GM23338 (cell line): ENCODE measurements at regions not wholly inside any gene's neighbourhood (a gene's known extent, or its start where the extent isn't known, plus 50 kb on each side); places are given as distances from the start of the nearest gene placed in this dataset.

Source experiments
- ATAC-seq: fragments of 200-7000 bp; cut with Tn5 transposase; 3 replicates; pipeline ENCODE4 v1.9.1; 2020
- DNase-seq: peaks from one replicate; pipeline ENCODE4 v3.0.0-alpha.2; 2015; ENCODE audit warnings: low spot score
- H2AFZ ChIP-seq: fragments of 200-600 bp; sonication (generic); 2 replicates; pipeline ENCODE4 v1.8.0; 2016; ENCODE audit warnings: antibody characterized with exemption, mild to moderate bottlenecking, moderate library complexity
- H3F3A ChIP-seq: fragments of 200-600 bp; sonication (generic); replicated peaks from 2 replicates; pipeline ENCODE4 v1.8.0; 2017; ENCODE audit warnings: antibody characterized with exemption, mixed run types, low read depth
- H3K27ac ChIP-seq: fragments of 200-600 bp; sonication (generic); 2 replicates; pipeline ENCODE4 v1.6.1; 2016; ENCODE audit warnings: low read depth
- H3K27me3 ChIP-seq: fragments of 200-600 bp; sonication (generic); 2 replicates; pipeline ENCODE4 v1.8.0; 2016; ENCODE audit warnings: mild to moderate bottlenecking, mixed run types, moderate library complexity; ENCODE audit not compliant: insufficient read depth
- H3K36me3 ChIP-seq: fragments of 200-600 bp; sonication (generic); 2 replicates; pipeline ENCODE4 v1.8.0; 2016; ENCODE audit warnings: mild to moderate bottlenecking; ENCODE audit not compliant: insufficient read depth
- H3K4me1 ChIP-seq: fragments of 200-600 bp; sonication (generic); 2 replicates; pipeline ENCODE4 v1.8.0; 2016; ENCODE audit warnings: mild to moderate bottlenecking, moderate library complexity; ENCODE audit not compliant: insufficient read depth
- H3K4me2 ChIP-seq: fragments of 200-600 bp; sonication (generic); 2 replicates; pipeline ENCODE4 v1.7.1; 2017; ENCODE audit warnings: mixed run types
- H3K4me3 ChIP-seq: fragments of 200-600 bp; sonication (generic); 2 replicates; pipeline ENCODE4 v1.6.1; 2016; ENCODE audit warnings: mixed run types
- H3K79me2 ChIP-seq: fragments of 200-600 bp; sonication (generic); replicated peaks from 2 replicates; pipeline ENCODE4 v1.8.0; 2017; ENCODE audit warnings: mild to moderate bottlenecking; ENCODE audit not compliant: insufficient read depth
- H3K9me2 ChIP-seq: fragments of 200-600 bp; sonication (generic); 2 replicates; pipeline ENCODE4 v1.8.0; 2017; ENCODE audit not compliant: insufficient read depth
- H4K20me1 ChIP-seq: fragments of 200-600 bp; sonication (generic); replicated peaks from 2 replicates; pipeline ENCODE4 v1.8.0; 2017; ENCODE audit warnings: mild to moderate bottlenecking; ENCODE audit not compliant: insufficient read depth
- H3K27ac Mint-ChIP-seq: 2 replicates; pipeline ENCODE4 v1.8.0; 2020; ENCODE audit warnings: inconsistent platforms, mild to moderate bottlenecking, moderate library complexity, mixed read lengths
- H3K27me3 Mint-ChIP-seq: 3 replicates; pipeline ENCODE4 v1.8.0; 2022; ENCODE audit warnings: low read depth, mild to moderate bottlenecking, moderate library complexity, mixed read lengths, inconsistent platforms; ENCODE audit not compliant: insufficient read depth, poor library complexity
- H3K36me3 Mint-ChIP-seq: 3 replicates; pipeline ENCODE4 v1.8.0; 2021; ENCODE audit warnings: low read depth, mild to moderate bottlenecking, inconsistent platforms, moderate library complexity, mixed read lengths
- H3K4me1 Mint-ChIP-seq: 3 replicates; pipeline ENCODE4 v1.8.0; 2020; ENCODE audit warnings: mild to moderate bottlenecking, inconsistent platforms, mixed read lengths
- H3K4me3 Mint-ChIP-seq: 3 replicates; pipeline ENCODE4 v1.8.0; 2021; ENCODE audit warnings: moderate library complexity, mild to moderate bottlenecking, inconsistent platforms, mixed read lengths
- H3K9me3 Mint-ChIP-seq: 3 replicates; pipeline ENCODE4 v1.8.0; 2020; ENCODE audit warnings: moderate library complexity, mild to moderate bottlenecking, inconsistent platforms, mixed read lengths
- CREB1 ChIP-seq: fragments of 250-450 bp; sonication (Bioruptor Pico); IDR thresholded peaks from 2 replicates; pipeline ENCODE4 v1.5.0; 2020; ENCODE audit warnings: low read depth, mild to moderate bottlenecking, moderate library complexity
- ETS1 ChIP-seq: IDR thresholded peaks from 2 replicates; pipeline ENCODE4 v1.6.1; 2016; ENCODE audit warnings: antibody characterized with exemption
- EZH2 ChIP-seq: fragments of 200-600 bp; sonication (generic); IDR thresholded peaks from one replicate; pipeline ENCODE4 v1.8.0; 2017; ENCODE audit warnings: antibody characterized with exemption, mild to moderate bottlenecking, low read depth; ENCODE audit not compliant: unreplicated experiment
- EZH2phosphoT487 ChIP-seq: fragments of 200-600 bp; sonication (generic); IDR thresholded peaks from one replicate; pipeline ENCODE4 v1.8.1; 2018; ENCODE audit warnings: antibody characterized with exemption; ENCODE audit not compliant: unreplicated experiment
- JUNB ChIP-seq: IDR thresholded peaks from one replicate; pipeline ENCODE4 v1.6.1; 2016; ENCODE audit warnings: antibody characterized with exemption; ENCODE audit not compliant: unreplicated experiment
- NANOG ChIP-seq: IDR thresholded peaks from 2 replicates; pipeline ENCODE4 v1.6.1; 2016; ENCODE audit warnings: antibody characterized with exemption, borderline replicate concordance
- POLR2AphosphoS5 ChIP-seq: IDR thresholded peaks from 2 replicates; pipeline ENCODE4 v1.6.1; 2016; ENCODE audit warnings: antibody characterized with exemption, low read depth
- REST ChIP-seq: IDR thresholded peaks from one replicate; pipeline ENCODE4 v1.6.1; 2018; ENCODE audit warnings: antibody characterized with exemption; ENCODE audit not compliant: unreplicated experiment
- ZNF114 ChIP-seq: fragments of 250-450 bp; sonication (Bioruptor Pico); IDR thresholded peaks from 2 replicates; pipeline ENCODE4 v1.5.0; 2020; ENCODE audit warnings: mild to moderate bottlenecking, moderate library complexity

DNA sequence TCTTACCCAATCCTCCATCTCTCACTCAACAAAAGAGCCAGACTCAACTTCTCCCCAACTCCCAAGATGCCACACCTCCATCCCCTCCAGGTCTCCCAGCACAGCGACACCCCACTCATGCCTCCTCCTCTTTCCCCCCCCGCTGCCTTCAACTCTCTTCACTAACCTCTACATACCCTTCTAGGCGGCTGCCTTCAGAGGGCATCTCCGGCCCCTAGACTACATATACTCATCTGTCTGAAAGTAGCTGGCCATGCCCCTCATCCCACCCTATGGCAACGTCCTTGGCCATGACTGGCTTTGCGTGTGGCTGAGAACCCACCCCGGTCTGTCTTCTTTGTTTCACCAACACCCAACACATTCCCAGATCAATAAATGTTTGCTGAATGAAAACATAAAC lies 81.7 kb upstream of the TMEM45B start:
- TF ChIP-seq NANOG (no peak), EZH2 (no peak)
- no peaks in the 10 kb centered on the region; the same call in 1 of the 2 replicates for H3K4me1 ChIP-seq
- H3K27ac ChIP-seq, result no peak overlapping the region
- DNase-seq, result no peak
- no peak overlapping the region for H3K4me3 Mint-ChIP-seq
- no peaks in the 10 kb centered on the region for H3K9me2 ChIP-seq
- H3K36me3 ChIP-seq, result no peaks in the 10 kb centered on the region
- no peak overlapping the region for H3K27ac Mint-ChIP-seq
- no peaks in the 10 kb centered on the region for H3K27me3 ChIP-seq
- no peaks in the 10 kb centered on the region for H4K20me1 ChIP-seq
- H3F3A ChIP-seq, result no peaks in the 10 kb centered on the region
- no peak for ATAC-seq
- no peak overlapping the region for H2AFZ ChIP-seq
- no peaks in the 10 kb centered on the region for H3K4me1 Mint-ChIP-seq
- H3K9me3 Mint-ChIP-seq, result no peaks in the 10 kb centered on the region
- H3K36me3 Mint-ChIP-seq, result no peaks in the 10 kb centered on the region
- H3K27me3 Mint-ChIP-seq, result peaks cover 7% of the 10 kb centered on the region
- H3K79me2 ChIP-seq, result no peaks in the 10 kb centered on the region
- H3K4me2 ChIP-seq, result no peak overlapping the region
- no peak overlapping the region for H3K4me3 ChIP-seq

GRCh38 chr11:129734654-129735053 lies 81.0 kb upstream of the TMEM45B start:
- no peak overlapping the region for H3K27ac ChIP-seq
- ATAC-seq (no peak), DNase-seq (no peak)
- Mint-ChIP-seq H3K27me3 (peaks cover 7% of the 10 kb centered on the region), H3K4me1 (no peaks in the 10 kb centered on the region), H3K36me3 (no peaks in the 10 kb centered on the region), H3K9me3 (no peaks in the 10 kb centered on the region), H3K27ac (no peak overlapping the region), H3K4me3 (no peak overlapping the region)
- H3K79me2 ChIP-seq, result no peaks in the 10 kb centered on the region
- H3K4me3 ChIP-seq, result no peak overlapping the region
- H3K36me3 ChIP-seq, result no peaks in the 10 kb centered on the region
- no peaks in the 10 kb centered on the region for H3F3A ChIP-seq
- H4K20me1 ChIP-seq, result no peaks in the 10 kb centered on the region
- H3K9me2 ChIP-seq, result no peaks in the 10 kb centered on the region
- H3K4me1 ChIP-seq, result no peaks in the 10 kb centered on the region; the same call in 1 of the 2 replicates
- no peak overlapping the region for H2AFZ ChIP-seq
- H3K27me3 ChIP-seq, result no peaks in the 10 kb centered on the region
- H3K4me2 ChIP-seq, result no peak overlapping the region
- TF ChIP-seq ETS1, result no peak
- TF ChIP-seq ZNF114 (CRISPR knock-in tag), result no peak

DNA sequence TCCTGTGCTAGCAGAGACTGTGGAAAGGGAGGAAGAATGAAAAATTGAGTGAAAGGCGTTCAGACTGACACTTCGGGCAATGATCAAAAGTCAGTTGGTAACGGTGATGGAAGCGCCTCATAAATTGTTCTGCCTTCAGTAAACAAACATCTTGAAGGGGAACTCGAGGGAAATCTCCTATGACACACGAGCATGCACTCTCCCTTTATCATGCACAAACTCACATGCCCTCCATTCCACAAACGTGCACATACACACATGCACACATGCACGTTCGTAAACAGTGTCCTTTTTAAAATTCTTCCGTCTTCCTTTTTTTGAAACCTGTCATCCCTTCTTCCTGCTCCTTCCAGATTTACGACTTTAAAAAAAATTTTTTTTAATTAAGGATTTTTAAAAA lies 77.8 kb upstream of the TMEM45B start:
- no peaks in the 10 kb centered on the region for H3K36me3 Mint-ChIP-seq
- Histone ChIP-seq H3F3A (no peaks in the 10 kb centered on the region), H3K79me2 (no peaks in the 10 kb centered on the region), H3K4me1 (no peaks in the 10 kb centered on the region; the same call in 1 of the 2 replicates), H3K36me3 (no peaks in the 10 kb centered on the region), H3K27me3 (no peaks in the 10 kb centered on the region), H3K9me2 (no peaks in the 10 kb centered on the region), H2AFZ (no peak overlapping the region), H3K4me2 (no peak overlapping the region), H3K27ac (no peak overlapping the region), H4K20me1 (no peaks in the 10 kb centered on the region), H3K4me3 (no peak overlapping the region)
- TF ChIP-seq CREB1 (CRISPR knock-in tag), result no peak
- no peak for DNase-seq
- H3K9me3 Mint-ChIP-seq, result no peaks in the 10 kb centered on the region; the same call in 2 of the 3 replicates
- H3K4me3 Mint-ChIP-seq, result no peak overlapping the region
- no peak for ATAC-seq
- H3K4me1 Mint-ChIP-seq, result no peaks in the 10 kb centered on the region
- peaks cover 5% of the 10 kb centered on the region for H3K27me3 Mint-ChIP-seq
- 0 out of 2 replicates have a peak overlapping the region, but pooled peaks have one; percentile 14 for H3K27ac Mint-ChIP-seq

DNA sequence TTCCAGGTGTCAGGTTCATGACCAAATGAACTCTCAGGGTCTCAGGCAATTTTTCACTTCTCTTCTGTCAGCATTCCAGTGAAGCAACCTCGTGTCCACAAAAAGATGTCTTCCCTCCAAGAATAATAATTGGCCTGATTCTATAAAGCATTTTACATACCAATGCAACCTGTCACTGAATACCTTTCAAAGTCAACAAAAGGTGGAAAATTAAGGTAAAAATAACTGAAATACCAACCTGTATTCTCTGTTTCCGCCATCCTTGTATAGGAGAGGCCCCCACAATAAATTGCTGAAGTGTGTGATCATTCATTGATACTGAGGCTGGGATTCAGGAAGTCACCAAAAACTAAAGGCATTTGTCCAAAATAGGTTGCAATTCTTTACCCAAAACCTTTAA lies 77.4 kb upstream of the TMEM45B start:
- Histone ChIP-seq H3K79me2 (no peaks in the 10 kb centered on the region), H3K4me1 (no peaks in the 10 kb centered on the region; the same call in 1 of the 2 replicates), H2AFZ (no peak overlapping the region), H4K20me1 (no peaks in the 10 kb centered on the region), H3K9me2 (no peaks in the 10 kb centered on the region), H3K4me3 (no peak overlapping the region), H3K27me3 (no peaks in the 10 kb centered on the region), H3K36me3 (no peaks in the 10 kb centered on the region), H3F3A (no peaks in the 10 kb centered on the region), H3K4me2 (no peak overlapping the region), H3K27ac (no peak overlapping the region)
- Mint-ChIP-seq H3K4me1 (no peaks in the 10 kb centered on the region), H3K9me3 (no peaks in the 10 kb centered on the region; the same call in 2 of the 3 replicates), H3K36me3 (no peaks in the 10 kb centered on the region), H3K27me3 (peaks cover 5% of the 10 kb centered on the region), H3K27ac (no peak overlapping the region), H3K4me3 (no peak overlapping the region)
- TF ChIP-seq EZH2phosphoT487 (no peak), CREB1 (CRISPR knock-in tag) (no peak), REST (no peak), POLR2AphosphoS5 (no peak), JUNB (no peak)
- DNase-seq (no peak), ATAC-seq (no peak)
